RWPE1 (cell line): ENCODE measurements at regions not wholly inside any gene's neighbourhood (a gene's known extent, or its start where the extent isn't known, plus 50 kb on each side); places are given as distances from the start of the nearest gene placed in this dataset.

Experiments
- CTCF ChIA-PET: fragments of 350-600 bp; sonication (Branson Sonifier 250); formaldehyde crosslinking; extraction: SDS; loops from one replicate; lab custom pipeline; 2021; lab: Yijun Ruan, JAX
- POLR2A ChIA-PET: fragments of 400-600 bp; formaldehyde crosslinking; extraction: SDS; loops from one replicate; lab custom pipeline; 2020; ENCODE audit warnings: antibody characterized with exemption; ENCODE audit not compliant: low non-redundant PET; lab: Yijun Ruan, JAX
- DNase-seq: peaks from one replicate; pipeline ENCODE4 v3.0.0; 2012; ENCODE audit warnings: low spot score
- H3K27ac ChIP-seq: fragments of 450-650 bp; 2 replicates; pipeline ENCODE4 v1.5.1; 2017
- CTCF ChIP-seq: fragments of 450-650 bp; conservative IDR thresholded peaks from 2 replicates; pipeline ENCODE4 v1.5.1; 2017; ENCODE audit warnings: low read depth, mild to moderate bottlenecking

- no peak for TF ChIP-seq CTCF
- POLR2A ChIA-PET: no interaction called here
- H3K27ac ChIP-seq: no peak overlapping the region
- CTCF ChIA-PET: no interaction called here
- DNase-seq: no peak
Observed at GRCh38 chr3:145411605-145412004, 749.4 kb downstream of the PLOD2 start.

GRCh38 chr3:145417678-145418077 lies 743.3 kb downstream of the PLOD2 start:
- CTCF ChIA-PET: no interaction called here
- no peak overlapping the region for H3K27ac ChIP-seq
- POLR2A ChIA-PET: no interaction called here
- DNase-seq: no peak
- TF ChIP-seq CTCF: no peak

GRCh38 chr3:145422556-145422955 lies 738.4 kb downstream of the PLOD2 start:
- ChIA-PET CTCF (no interaction called here), POLR2A (no interaction called here)
- DNase-seq: no peak

GRCh38 chr3:145427355-145427754 lies 733.6 kb downstream of the PLOD2 start:
- ChIA-PET CTCF (no interaction called here), POLR2A (no interaction called here)
- no peak for DNase-seq
- no peak for TF ChIP-seq CTCF
- H3K27ac ChIP-seq: no peak overlapping the region

More at GRCh38 chr3:145422556-145422955, 738.4 kb downstream of the PLOD2 start:
- no peak overlapping the region for H3K27ac ChIP-seq
- TF ChIP-seq CTCF: no peak

GRCh38 chr3:145429546-145429945 lies 731.4 kb downstream of the PLOD2 start:
- ChIA-PET CTCF (no interaction called here), POLR2A (no interaction called here)
- TF ChIP-seq CTCF: no peak
- H3K27ac ChIP-seq: no peak overlapping the region
- DNase-seq: no peak

- no peak for TF ChIP-seq CTCF
- ChIA-PET POLR2A (no interaction called here), CTCF (interaction anchor here (0.9 kb wide), 1 partner anchor 9 kb away, joined by 3 read pairs; no protein-coding TSS in a partner anchor)
- no peak for DNase-seq
- no peak overlapping the region for H3K27ac ChIP-seq
Observed at GRCh38 chr3:145448436-145448835, 712.5 kb downstream of the PLOD2 start.
